ENCODE measurements at regions not wholly inside any gene's neighbourhood (a gene's known extent, or its start where the extent isn't known, plus 50 kb on each side); places are given as distances from the start of the nearest gene placed in this dataset.

DNA sequence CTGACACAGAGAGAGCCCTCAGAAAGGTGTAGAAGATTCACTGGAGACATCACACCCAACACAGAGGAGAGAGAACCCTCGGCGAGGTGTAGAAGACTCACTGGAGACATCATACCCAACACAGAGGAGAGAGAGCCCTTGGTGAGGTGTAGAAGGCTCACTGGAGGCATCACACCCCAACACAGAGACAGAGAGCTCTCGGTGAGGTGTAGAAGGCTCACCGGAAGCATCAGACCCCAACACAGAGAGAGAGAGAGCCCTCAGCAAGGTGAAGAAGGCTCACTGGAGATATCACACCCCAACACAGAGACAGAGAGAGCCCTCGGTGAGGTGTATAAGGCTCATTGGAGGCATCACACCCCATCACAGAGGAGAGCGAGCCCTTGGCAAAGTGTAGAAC lies 826.5 kb downstream of the UQCRFS1 start:
- no peak overlapping the region for H3K27ac Mint-ChIP-seq
- no peaks in the 10 kb centered on the region; a peak in 1 of 7 replicates for H3K36me3 Mint-ChIP-seq (ENCODE audit: insufficient read depth in 1 of 3, low read depth in 3 of 3)
- no peak overlapping the region for H2AK5ac ChIP-seq (ENCODE audit: insufficient read length, low read length)
- TF ChIP-seq, protein P1, sequence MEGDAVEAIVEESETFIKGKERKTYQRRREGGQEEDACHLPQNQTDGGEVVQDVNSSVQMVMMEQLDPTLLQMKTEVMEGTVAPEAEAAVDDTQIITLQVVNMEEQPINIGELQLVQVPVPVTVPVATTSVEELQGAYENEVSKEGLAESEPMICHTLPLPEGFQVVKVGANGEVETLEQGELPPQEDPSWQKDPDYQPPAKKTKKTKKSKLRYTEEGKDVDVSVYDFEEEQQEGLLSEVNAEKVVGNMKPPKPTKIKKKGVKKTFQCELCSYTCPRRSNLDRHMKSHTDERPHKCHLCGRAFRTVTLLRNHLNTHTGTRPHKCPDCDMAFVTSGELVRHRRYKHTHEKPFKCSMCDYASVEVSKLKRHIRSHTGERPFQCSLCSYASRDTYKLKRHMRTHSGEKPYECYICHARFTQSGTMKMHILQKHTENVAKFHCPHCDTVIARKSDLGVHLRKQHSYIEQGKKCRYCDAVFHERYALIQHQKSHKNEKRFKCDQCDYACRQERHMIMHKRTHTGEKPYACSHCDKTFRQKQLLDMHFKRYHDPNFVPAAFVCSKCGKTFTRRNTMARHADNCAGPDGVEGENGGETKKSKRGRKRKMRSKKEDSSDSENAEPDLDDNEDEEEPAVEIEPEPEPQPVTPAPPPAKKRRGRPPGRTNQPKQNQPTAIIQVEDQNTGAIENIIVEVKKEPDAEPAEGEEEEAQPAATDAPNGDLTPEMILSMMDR (conservative IDR thresholded peaks at IDR 0.05) = no peak
- H4K91ac ChIP-seq (ENCODE audit: insufficient read length, low read depth, low read length) = no peak overlapping the region
- no peak overlapping the region for H4K5ac ChIP-seq (ENCODE audit: insufficient read length, low read depth, low read length)
- H3K56ac ChIP-seq (ENCODE audit: insufficient read length, low read depth, low read length) = no peak overlapping the region
- H3K4me1 Mint-ChIP-seq = peaks cover 0 to 4% of the 10 kb centered on the region in 2 experiments; a peak in 1 of 4 replicates
- H2BK15ac ChIP-seq (ENCODE audit: low read depth, low read length) = no peak overlapping the region
- no peak overlapping the region for H2BK120ac ChIP-seq (ENCODE audit: low read depth, low read length, poor library complexity, severe bottlenecking)
- no peak overlapping the region for H2BK20ac ChIP-seq (ENCODE audit: low read depth, low read length, poor library complexity, severe bottlenecking)
- no peak overlapping the region for H3K4me3 Mint-ChIP-seq
- H3K23ac ChIP-seq (ENCODE audit: insufficient read length, low read depth, low read length) = no peak overlapping the region
- H4K20me1 ChIP-seq (ENCODE audit: control insufficient read depth, insufficient read depth, insufficient read length) = no peaks in the 10 kb centered on the region
- H3K9ac ChIP-seq (ENCODE audit: extremely low read depth, insufficient read length, low read length) = no peak overlapping the region
- H3K18ac ChIP-seq (ENCODE audit: insufficient read length, low read depth, low read length) = no peak overlapping the region
- peaks cover 2% of the 10 kb centered on the region for H3K27me3 Mint-ChIP-seq (ENCODE audit: low read depth)
- no peaks in the 10 kb centered on the region for H3K9me3 ChIP-seq (ENCODE audit: control insufficient read depth, low read depth, low read length)
- no peak overlapping the region for H2AFZ ChIP-seq (ENCODE audit: low read length)
- no peak overlapping the region for H2BK5ac ChIP-seq (ENCODE audit: insufficient read length, low read length)
- DNase-seq = no peak
- no peak overlapping the region for H4K8ac ChIP-seq (replicated peaks; ENCODE audit: insufficient read length, low read depth, low read length)
- H3K4me1 ChIP-seq (ENCODE audit: insufficient read depth, low read length) = no peaks in the 10 kb centered on the region
- H3K9me3 Mint-ChIP-seq = peaks cover 0 to 2% of the 10 kb centered on the region in 2 experiments; a peak in 1 of 5 replicates
- H3K27ac ChIP-seq (ENCODE audit: insufficient read length, low read depth, low read length) = no peak overlapping the region
- H3T11ph ChIP-seq (ENCODE audit: low read length) = no peak overlapping the region
- H3K27me3 ChIP-seq (ENCODE audit: insufficient read depth, low read length) = no peaks in the 10 kb centered on the region
- no peaks in the 10 kb centered on the region for H3K23me2 ChIP-seq (ENCODE audit: insufficient read length, low read depth, low read length, poor library complexity, severe bottlenecking)
- H3K4me2 ChIP-seq (ENCODE audit: insufficient read depth, insufficient read length, low read length) = no peak overlapping the region
- H3K14ac ChIP-seq (ENCODE audit: insufficient read depth, low read length) = no peak overlapping the region
- WGBS (ENCODE audit: extremely low coverage, insufficient read length, low lambda C conversion rate) = no CpG with 5 or more reads among the region's 6 CpGs
- no peaks in the 10 kb centered on the region for H3K79me1 ChIP-seq (ENCODE audit: insufficient read depth, low read depth, low read length, poor library complexity, severe bottlenecking)
- no peak overlapping the region for H3K4ac ChIP-seq (ENCODE audit: low read depth, low read length)
- no peak overlapping the region for H2BK12ac ChIP-seq (ENCODE audit: insufficient read length, low read depth, low read length)
- H3K79me2 ChIP-seq (ENCODE audit: insufficient read depth, low read length) = no peaks in the 10 kb centered on the region
